NCI-H345 treated with DMSO at 0.1 percent for 48 hours (cell line): ENCODE measurements at regions not wholly inside any gene's neighbourhood (a gene's known extent, or its start where the extent isn't known, plus 50 kb on each side); places are given as distances from the start of the nearest gene placed in this dataset.

Source experiments
- DNase-seq: peaks from one replicate; lab custom pipeline; 2025; ENCODE audit not compliant: unreplicated experiment; lab: John Stamatoyannopoulos, UW

GRCh38 chr12:78764913-78765312 lies 99.7 kb upstream of the SYT1 start:
- no peak for DNase-seq

GRCh38 chr12:78767264-78767981 lies 97.2 kb upstream of the SYT1 start:
- DNase-seq: no peak

- no peak for DNase-seq
These were observed 86.2 kb upstream of the SYT1 start for GRCh38 chr12:78778339-78778738.

DNA sequence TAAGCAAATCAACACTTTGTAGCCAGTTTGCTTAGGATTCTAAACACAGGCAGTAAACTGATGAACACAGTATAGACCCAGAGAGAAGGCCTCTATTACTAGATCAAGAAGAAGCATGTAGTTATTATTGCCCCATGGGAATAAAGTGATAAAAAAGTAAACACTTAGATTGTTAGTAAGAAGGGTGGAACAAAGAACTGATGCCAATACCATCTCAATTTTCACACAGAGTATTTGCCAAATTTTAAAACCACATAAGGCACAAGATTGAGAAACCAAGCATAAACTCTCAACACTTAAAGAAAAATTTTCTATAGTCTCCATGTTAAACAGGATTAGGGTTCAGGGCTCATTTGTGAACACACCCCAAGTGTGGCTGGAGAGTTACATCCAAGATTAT lies 77.0 kb upstream of the SYT1 start:
- DNase-seq: no peak

GRCh38 chr12:78790148-78790547 lies 74.4 kb upstream of the SYT1 start:
- DNase-seq: no peak

DNA sequence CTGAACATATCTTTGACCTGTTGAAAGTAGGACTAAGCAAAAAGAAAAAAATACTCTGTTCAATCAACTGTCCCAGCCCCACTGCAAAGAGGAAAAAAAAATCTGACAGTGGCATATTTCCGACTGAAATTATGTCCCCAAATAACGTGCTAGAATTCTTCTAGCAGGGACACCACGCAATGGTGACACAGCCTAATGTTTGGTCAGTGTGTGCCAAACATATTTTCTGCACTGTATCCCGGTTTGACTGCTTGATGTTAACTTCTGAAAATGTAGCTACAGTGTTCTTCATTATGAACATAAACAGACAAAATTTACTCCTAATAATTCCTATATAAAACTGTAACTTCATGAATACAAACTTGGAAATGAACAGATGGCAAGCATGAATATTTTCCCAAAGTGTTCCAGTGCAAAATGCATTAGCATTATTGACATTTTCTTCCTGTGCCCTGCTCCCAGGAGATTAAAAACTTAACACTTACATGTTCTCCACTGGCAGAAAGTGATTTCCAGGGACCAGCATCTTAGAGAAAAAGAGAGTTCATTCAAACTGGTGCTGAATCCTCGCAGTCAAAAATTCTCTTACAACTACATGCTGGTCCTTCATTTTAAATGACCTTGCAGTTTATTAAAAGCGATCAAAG lies 72.4 kb upstream of the SYT1 start:
- DNase-seq: no peak

DNA sequence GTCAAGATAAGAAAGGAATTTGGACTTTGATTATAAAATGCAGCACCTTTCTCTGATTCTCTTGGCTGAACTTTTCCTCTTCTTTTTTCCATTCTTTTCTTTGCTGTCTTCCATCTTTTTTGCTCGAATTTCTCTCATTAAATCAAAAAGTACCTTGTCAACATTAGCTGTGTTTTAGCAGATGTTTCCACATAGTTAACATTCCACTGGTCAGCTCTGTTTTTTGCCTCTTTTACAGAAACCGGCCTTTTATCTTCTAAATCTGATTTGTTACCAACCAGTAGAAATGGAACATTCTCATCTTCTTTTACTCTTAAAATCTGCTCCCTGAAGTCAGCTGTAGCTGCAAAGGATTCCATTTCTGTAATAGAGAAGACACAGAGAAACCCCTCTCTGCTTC lies 71.1 kb upstream of the SYT1 start:
- DNase-seq: no peak

DNA sequence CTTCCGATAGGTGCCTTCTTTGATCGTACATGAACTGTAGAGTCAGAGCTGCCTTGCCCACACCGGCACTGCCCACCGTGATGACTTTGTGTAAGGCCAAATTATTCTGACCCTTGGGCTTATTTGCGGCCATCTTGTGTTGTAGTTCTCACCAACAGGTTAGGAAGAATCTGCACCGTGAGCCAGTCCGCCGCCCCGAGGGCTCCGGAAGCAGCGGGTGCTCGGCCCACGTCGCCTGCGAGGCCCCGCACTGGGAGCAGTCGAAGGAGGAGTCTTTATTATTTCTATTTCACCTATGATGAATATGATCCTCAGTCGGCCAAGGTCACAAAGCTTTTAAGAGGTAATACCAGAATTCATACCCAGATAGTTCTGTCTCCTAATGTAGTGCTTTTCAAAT lies 70.6 kb upstream of the SYT1 start:
- no peak for DNase-seq

DNA sequence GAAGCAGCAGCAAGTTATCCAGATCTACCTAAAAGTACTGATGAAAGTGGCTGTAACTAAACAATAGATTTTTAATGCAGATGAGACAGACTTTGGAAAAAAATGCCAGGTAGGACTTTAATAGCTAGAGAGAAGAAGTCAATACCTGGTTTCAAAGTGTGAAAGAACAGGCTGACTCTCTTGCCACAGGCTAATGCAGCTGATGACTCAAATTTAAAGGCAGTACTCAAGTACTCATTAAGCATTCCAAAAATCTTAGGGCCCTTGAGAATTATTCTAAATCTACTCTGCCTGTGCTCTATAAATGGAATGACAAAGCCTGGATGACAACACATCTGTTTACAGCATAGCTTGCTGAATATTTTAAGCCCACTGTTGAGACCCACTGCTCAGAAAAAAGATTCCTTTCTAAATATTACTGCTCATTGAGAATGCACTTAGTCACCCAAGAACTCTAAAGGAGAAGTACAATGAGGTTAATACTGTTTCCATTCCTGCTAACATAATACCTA lies 68.6 kb upstream of the SYT1 start:
- DNase-seq: no peak

- DNase-seq: no peak
These were observed 67.2 kb upstream of the SYT1 start for GRCh38 chr12:78797196-78797931.

DNA sequence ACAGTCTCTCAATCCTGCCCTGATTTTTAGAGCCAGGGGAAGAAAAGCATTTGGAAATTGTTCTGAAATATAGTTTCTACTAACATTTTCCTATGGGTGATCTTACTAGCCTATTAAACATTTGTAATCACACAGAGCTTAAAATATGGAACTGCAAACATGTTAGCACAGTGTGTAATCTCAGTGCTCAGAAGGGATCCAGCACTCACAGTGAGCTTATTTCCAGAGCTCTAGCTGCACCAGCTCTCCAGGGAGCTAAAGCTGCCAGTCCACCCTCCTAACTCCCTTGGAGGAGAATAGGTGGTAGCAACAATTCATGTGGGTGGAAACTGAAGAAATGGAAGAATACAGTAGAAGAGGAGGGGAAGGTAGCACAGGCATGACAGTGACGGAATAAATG lies 64.9 kb upstream of the SYT1 start:
- DNase-seq: no peak

DNA sequence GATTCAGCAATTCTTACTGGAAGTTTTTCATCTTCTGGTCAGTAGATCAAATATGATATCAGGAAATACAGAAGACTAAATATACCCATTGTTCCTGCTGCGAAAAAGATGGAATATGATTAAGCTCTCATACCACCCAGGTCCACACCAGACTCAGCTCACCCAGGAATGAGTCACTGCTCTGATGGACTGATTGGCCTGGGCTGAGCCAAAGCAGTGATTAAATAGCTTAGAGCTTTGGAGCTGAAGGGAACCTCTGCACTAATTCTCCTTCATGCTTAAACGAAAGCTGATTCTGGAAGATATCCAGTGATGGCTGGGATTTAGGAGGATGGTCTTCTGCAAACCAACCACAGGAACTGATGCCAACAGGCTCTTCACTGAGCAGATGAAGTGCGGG lies 62.0 kb upstream of the SYT1 start:
- no peak for DNase-seq

DNA sequence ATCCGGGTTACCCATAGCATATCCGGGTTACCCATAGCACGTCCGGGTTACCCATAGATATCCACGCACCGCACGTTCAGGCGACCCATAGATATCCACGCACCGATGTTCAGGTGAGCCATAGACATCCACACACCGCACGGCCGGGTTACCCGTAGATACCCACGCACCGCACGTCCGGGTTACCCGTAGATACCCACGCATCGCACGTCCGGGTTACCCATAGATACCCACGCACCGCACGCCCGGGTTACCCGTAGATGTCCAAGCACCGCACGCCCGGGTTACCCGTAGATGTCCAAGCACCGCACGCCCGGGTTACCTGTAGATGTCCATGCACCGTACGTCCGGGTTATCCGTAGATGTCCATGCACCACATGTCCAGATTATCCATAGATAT lies 60.3 kb upstream of the SYT1 start:
- no peak for DNase-seq
